ENCODE measurements at regions not wholly inside any gene's neighbourhood (a gene's known extent, or its start where the extent isn't known, plus 50 kb on each side); places are given as distances from the start of the nearest gene placed in this dataset.
"Not testable (repeated sequence)": the region's sequence is repeated elsewhere in the genome, so short reads cannot be mapped to it uniquely, and the experiment has no call there.

DNA sequence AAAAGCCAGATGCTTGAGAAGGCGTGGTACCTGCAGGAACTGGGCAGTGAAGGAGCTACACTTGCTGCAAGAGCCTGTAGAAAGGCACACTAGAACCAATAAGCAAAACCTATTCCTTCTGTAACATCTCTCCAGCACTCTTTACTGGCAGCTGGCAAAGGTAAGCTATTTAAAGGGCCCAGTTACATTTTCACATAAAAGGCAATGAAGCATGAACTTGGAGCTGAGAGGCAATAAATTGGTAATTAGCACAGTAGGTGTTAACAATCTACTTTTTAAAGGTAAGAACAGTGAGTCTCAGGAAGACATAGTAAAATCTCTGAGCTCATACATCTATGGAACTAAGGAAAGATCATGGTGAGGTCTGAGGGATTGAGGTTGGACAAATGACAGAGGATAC, 167.1 kb upstream of the OLFM3 start:
- H3K4me3 ChIP-seq: no peak overlapping the region
- DNase-seq: no peak
- no peak for ATAC-seq (ENCODE audit: low FRiP score in 2 of 2)
- no peaks in the 10 kb centered on the region for H3K9me3 ChIP-seq
- no peaks in the 10 kb centered on the region for H3K36me3 ChIP-seq
- WGBS, 2 donors: 50 to 56% methylated on average over 1 of the region's 1 CpG
- H3K27ac ChIP-seq: no peak overlapping the region
- H3K27me3 ChIP-seq: no peaks in the 10 kb centered on the region
- H3K4me1 ChIP-seq: no peaks in the 10 kb centered on the region
- TF ChIP-seq POLR2A (IDR thresholded peaks at IDR 0.05) (no peak), EP300 (IDR thresholded peaks at IDR 0.05) (no peak), POLR2AphosphoS5 (IDR thresholded peaks at IDR 0.05) (no peak)
- TF ChIP-seq, protein P1, sequence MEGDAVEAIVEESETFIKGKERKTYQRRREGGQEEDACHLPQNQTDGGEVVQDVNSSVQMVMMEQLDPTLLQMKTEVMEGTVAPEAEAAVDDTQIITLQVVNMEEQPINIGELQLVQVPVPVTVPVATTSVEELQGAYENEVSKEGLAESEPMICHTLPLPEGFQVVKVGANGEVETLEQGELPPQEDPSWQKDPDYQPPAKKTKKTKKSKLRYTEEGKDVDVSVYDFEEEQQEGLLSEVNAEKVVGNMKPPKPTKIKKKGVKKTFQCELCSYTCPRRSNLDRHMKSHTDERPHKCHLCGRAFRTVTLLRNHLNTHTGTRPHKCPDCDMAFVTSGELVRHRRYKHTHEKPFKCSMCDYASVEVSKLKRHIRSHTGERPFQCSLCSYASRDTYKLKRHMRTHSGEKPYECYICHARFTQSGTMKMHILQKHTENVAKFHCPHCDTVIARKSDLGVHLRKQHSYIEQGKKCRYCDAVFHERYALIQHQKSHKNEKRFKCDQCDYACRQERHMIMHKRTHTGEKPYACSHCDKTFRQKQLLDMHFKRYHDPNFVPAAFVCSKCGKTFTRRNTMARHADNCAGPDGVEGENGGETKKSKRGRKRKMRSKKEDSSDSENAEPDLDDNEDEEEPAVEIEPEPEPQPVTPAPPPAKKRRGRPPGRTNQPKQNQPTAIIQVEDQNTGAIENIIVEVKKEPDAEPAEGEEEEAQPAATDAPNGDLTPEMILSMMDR (IDR thresholded peaks at IDR 0.05): no peak

DNA sequence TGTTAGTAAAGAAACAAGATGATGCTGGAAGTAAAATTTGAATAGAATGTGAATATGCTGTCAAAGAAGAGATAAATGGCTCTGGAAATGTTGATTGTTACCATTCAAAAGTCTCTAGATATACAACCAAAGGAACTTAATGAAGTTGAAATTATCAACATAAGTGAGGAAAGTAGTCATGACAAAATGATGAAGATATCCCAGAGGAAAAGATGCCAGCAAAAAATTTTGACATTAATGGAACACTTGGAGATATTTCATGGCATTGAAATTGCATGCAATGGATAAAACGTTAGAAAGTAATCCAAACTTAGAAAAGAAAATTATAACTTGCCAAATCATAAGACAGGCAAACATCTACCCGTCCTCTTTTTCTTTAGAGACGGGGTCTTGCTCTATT, 154.5 kb upstream of the OLFM3 start:
- Histone ChIP-seq H3K36me3 (no peaks in the 10 kb centered on the region), H3K9me3 (no peaks in the 10 kb centered on the region), H3K27ac (no peak overlapping the region), H3K4me1 (no peaks in the 10 kb centered on the region), H3K4me3 (no peak overlapping the region), H3K27me3 (no peaks in the 10 kb centered on the region)
- ATAC-seq (ENCODE audit: low FRiP score in 2 of 2): no peak
- TF ChIP-seq POLR2AphosphoS5 (IDR thresholded peaks at IDR 0.05): no peak
- no peak for TF ChIP-seq EP300 (IDR thresholded peaks at IDR 0.05)
- TF ChIP-seq POLR2A (IDR thresholded peaks at IDR 0.05): no peak
- TF ChIP-seq, protein P1 (IDR thresholded peaks at IDR 0.05): no peak
- WGBS, 2 donors: 55 to 59% methylated on average over 3 of the region's 3 CpGs
- no peak for DNase-seq

DNA sequence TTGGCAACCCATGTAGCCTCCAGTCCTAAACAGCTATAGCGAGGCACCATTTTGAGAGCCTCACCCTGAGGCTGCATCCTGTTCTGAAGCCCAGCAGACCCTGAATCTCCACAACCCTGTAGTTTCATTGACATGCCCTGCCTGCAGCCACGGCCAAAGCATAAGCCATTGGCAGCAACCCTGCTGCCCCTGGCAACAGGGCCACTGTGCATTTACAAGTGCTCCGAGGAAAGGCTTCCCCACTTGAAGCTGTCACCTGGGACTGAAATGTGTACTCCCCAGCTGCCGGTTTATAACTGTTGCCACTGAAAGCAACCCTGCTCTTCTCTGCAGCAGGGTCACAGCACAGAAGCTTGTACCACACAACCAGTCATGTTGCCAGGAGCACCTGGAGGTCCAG, 124.2 kb upstream of the OLFM3 start:
- Histone ChIP-seq H3K27ac (no peak overlapping the region), H3K4me1 (no peaks in the 10 kb centered on the region), H3K36me3 (no peaks in the 10 kb centered on the region), H3K4me3 (no peak overlapping the region), H3K27me3 (no peaks in the 10 kb centered on the region), H3K9me3 (no peaks in the 10 kb centered on the region)
- TF ChIP-seq POLR2AphosphoS5 (IDR thresholded peaks at IDR 0.05) (no peak), EP300 (IDR thresholded peaks at IDR 0.05) (no peak), POLR2A (IDR thresholded peaks at IDR 0.05) (no peak)
- ATAC-seq (ENCODE audit: low FRiP score in 2 of 2) (no peak), DNase-seq (no peak)
- 91 to 100% methylated on average over 1 to 3 of the region's 4 CpGs for WGBS, 2 donors

DNA sequence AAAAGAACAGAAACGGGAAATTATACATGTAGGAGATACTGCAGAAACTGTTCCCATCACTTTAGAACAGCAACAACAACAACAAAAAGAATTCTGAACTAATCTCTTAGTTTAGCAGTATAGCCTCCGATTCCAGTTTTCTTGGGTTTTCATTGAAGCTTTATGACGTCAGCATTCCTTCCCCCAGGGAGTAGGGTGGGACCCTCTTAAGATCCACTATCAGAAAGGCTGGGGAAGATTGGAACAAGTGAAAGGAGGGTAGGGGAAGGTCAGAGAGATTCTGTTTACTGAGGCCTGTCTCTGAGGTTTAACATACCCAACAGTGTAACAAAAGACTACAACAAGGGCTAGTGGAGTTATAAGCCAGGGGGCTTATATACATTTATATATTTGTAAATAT, 121.4 kb upstream of the OLFM3 start:
- Histone ChIP-seq H3K27ac (no peak overlapping the region), H3K4me3 (no peak overlapping the region), H3K4me1 (no peaks in the 10 kb centered on the region), H3K36me3 (no peaks in the 10 kb centered on the region), H3K9me3 (no peaks in the 10 kb centered on the region), H3K27me3 (no peaks in the 10 kb centered on the region)
- TF ChIP-seq, protein P1 (IDR thresholded peaks at IDR 0.05): no peak
- no peak for TF ChIP-seq POLR2AphosphoS5 (IDR thresholded peaks at IDR 0.05)
- TF ChIP-seq EP300 (IDR thresholded peaks at IDR 0.05): no peak
- no peak for TF ChIP-seq POLR2A (IDR thresholded peaks at IDR 0.05)
- DNase-seq (no peak), ATAC-seq (ENCODE audit: low FRiP score in 2 of 2) (no peak)
- WGBS, 2 donors: 38 to 74% methylated on average over 3 of the region's 3 CpGs

DNA sequence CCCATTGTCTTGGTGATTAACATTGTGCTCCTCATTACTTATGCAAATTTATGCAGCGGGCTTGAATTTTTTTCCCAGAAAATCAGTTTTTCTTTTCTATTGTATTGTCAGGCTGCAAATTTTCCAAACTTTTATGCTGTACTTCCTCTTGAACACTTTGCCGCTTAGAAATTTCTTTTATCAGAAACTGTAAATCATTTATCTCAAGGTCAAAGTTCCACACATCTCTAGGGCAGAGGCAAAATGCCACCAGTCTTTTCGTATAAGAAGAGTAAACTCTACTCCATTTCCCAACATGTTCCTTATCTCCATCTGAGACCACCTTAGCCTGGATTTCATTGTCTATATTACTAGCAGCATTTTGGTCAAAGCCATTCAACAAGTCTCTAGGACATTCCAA, 113.9 kb upstream of the OLFM3 start:
- WGBS, 2 donors: 58 to 74% methylated on average over 3 of the region's 3 CpGs
- H3K27ac ChIP-seq: no peak overlapping the region
- TF ChIP-seq EP300 (IDR thresholded peaks at IDR 0.05) (no peak), POLR2AphosphoS5 (IDR thresholded peaks at IDR 0.05) (no peak), POLR2A (IDR thresholded peaks at IDR 0.05) (no peak)
- TF ChIP-seq, protein P1 (IDR thresholded peaks at IDR 0.05): no peak
- H3K4me1 ChIP-seq: no peaks in the 10 kb centered on the region
- no peaks in the 10 kb centered on the region for H3K36me3 ChIP-seq
- DNase-seq (no peak), ATAC-seq (ENCODE audit: low FRiP score in 2 of 2) (no peak)
- H3K27me3 ChIP-seq: no peaks in the 10 kb centered on the region
- H3K4me3 ChIP-seq: no peak overlapping the region
- no peaks in the 10 kb centered on the region for H3K9me3 ChIP-seq

DNA sequence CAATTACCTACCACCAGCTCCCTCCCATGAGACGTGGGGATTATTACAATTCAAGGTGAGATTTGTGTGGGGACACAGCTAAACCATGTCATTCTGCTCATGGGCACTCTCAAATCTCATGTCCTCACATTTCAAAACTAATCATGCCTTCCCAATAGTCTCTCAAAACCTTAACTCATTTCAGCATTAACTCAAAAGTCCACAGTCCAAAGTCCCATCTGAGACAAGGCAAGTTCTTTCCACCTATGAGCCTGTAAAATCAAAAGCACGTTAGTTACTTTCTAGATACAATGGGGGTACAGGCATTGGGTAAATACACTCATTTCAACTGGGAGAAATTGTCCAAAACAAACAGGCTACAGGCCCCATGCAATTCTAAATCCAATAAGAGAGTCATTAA, 112.8 kb upstream of the OLFM3 start:
- not testable (repeated sequence) for H3K9me3 ChIP-seq; H3K27me3 ChIP-seq; H3K27ac ChIP-seq; H3K36me3 ChIP-seq; ATAC-seq (ENCODE audit: low FRiP score in 2 of 2); H3K4me3 ChIP-seq; H3K4me1 ChIP-seq; DNase-seq
- 79% methylated on average over 2 of the region's 2 CpGs for WGBS, 2 donors

All from upper lobe of left lung (tissue), 6 donors.